ENCODE measurements at regions not wholly inside any gene's neighbourhood (a gene's known extent, or its start where the extent isn't known, plus 50 kb on each side); places are given as distances from the start of the nearest gene placed in this dataset.

- H3K27ac ChIP-seq, result peak overlapping the region in 5 of 8 donors; percentile 38 to 67 (median 46)
- intact Hi-C loops (cut with DNase I; ENCODE audit: low total_unique reads), result no loop called here
- H3K4me3 ChIP-seq, result no peak overlapping the region
- no peaks in the 10 kb centered on the region for H3K36me3 ChIP-seq
- peaks cover 0 to 16% (median 6%) of the 10 kb centered on the region in 8 donors for H3K9me3 ChIP-seq
- TF ChIP-seq POLR2AphosphoS5 (IDR thresholded peaks at IDR 0.05) (no peak), CTCF (IDR thresholded peaks at IDR 0.05 in 8 of 11, conservative IDR thresholded peaks at IDR 0.05 in 3 of 11) (no peak), POLR2A (IDR thresholded peaks at IDR 0.05) (no peak)
- 76 to 85% (median 82%) methylated on average over 5 of the region's 5 CpGs for WGBS, 5 donors
- no peaks in the 10 kb centered on the region for H3K27me3 ChIP-seq (replicated peaks in 1 of 7)
- DNase-seq, result no peak
- peaks cover 0 to 11% (median 0%) of the 10 kb centered on the region in 6 donors for H3K4me1 ChIP-seq
Measured at GRCh38 chr10:47207894-47208469, 92.0 kb upstream of the GDF10 start.

GRCh38 chr10:47209466-47209865 lies 90.5 kb upstream of the GDF10 start:
- Histone ChIP-seq H3K27ac (no peak overlapping the region), H3K4me3 (no peak overlapping the region), H3K4me1 (peaks cover 0 to 11% (median 0%) of the 10 kb centered on the region in 6 donors), H3K9me3 (peaks cover 0 to 11% (median 6%) of the 10 kb centered on the region in 8 donors), H3K27me3 (replicated peaks in 1 of 7) (no peaks in the 10 kb centered on the region), H3K36me3 (no peaks in the 10 kb centered on the region)
- intact Hi-C loops (cut with DNase I; ENCODE audit: low total_unique reads), result no loop called here
- DNase-seq, result no peak
- whole genome bisulfite sequencing, 5 donors, result 61 to 89% (median 81%) methylated on average over 1 of the region's 1 CpG
- TF ChIP-seq CTCF (IDR thresholded peaks at IDR 0.05 in 8 of 11, conservative IDR thresholded peaks at IDR 0.05 in 3 of 11) (no peak), POLR2AphosphoS5 (IDR thresholded peaks at IDR 0.05) (no peak), POLR2A (IDR thresholded peaks at IDR 0.05) (no peak)

DNA sequence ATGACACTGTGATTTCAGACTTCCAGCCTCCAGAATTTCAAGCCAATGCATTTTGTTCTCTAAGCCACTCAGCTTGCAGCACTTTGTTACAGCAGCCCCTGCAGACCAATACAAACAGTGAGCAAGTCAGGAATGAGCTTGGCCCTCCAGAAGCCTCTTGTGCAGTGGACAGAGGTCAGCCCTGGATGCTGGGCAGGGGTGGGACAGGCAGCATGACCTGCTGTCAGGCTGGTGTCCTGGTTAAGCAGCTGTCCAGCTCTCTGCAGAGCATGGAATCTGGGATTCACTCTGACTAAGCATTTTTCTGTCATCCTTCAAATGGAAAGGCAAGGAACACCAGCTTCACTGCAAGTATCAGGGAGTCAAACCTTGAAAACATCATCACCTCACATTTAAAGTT lies 85.5 kb upstream of the GDF10 start:
- no peaks in the 10 kb centered on the region for H3K36me3 ChIP-seq
- no peak for TF ChIP-seq POLR2A (IDR thresholded peaks at IDR 0.05)
- no peak for TF ChIP-seq CTCF (IDR thresholded peaks at IDR 0.05 in 8 of 11, conservative IDR thresholded peaks at IDR 0.05 in 3 of 11)
- TF ChIP-seq POLR2AphosphoS5 (IDR thresholded peaks at IDR 0.05), result no peak
- H3K27ac ChIP-seq, result no peak overlapping the region
- DNase-seq, result no peak
- H3K4me1 ChIP-seq, result no peaks in the 10 kb centered on the region
- intact Hi-C loops (cut with DNase I; ENCODE audit: low total_unique reads), result no loop called here
- no peaks in the 10 kb centered on the region for H3K27me3 ChIP-seq (replicated peaks in 1 of 7)
- H3K4me3 ChIP-seq, result no peak overlapping the region
- peaks cover 0 to 11% (median 6%) of the 10 kb centered on the region in 8 donors for H3K9me3 ChIP-seq

DNA sequence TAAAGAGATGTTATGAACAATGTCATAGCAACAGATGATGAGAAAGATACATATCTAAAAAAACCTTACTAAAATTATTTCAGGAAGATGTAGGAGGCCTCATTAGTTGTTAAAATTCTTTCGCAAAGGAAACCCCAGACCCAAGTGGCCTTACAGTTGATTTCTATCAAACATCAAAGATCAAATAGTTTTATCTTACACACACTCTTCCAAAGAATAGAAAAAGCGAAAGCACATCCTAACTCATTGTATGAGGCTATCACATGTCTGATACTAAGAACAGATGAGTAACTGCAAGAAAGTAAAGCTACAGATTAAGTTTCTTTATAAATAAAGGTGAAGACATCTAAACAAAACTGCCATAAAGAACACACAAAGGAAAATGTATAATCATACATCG lies 82.9 kb upstream of the GDF10 start:
- peaks cover 0 to 4% (median 0%) of the 10 kb centered on the region in 7 donors for H3K27me3 ChIP-seq (replicated peaks in 1 of 7)
- H3K4me1 ChIP-seq, result no peaks in the 10 kb centered on the region
- peaks cover 0 to 7% (median 3%) of the 10 kb centered on the region in 8 donors for H3K9me3 ChIP-seq
- H3K4me3 ChIP-seq, result no peak overlapping the region
- WGBS, 5 donors, result 53 to 76% (median 66%) methylated on average over 3 of the region's 3 CpGs
- H3K27ac ChIP-seq, result no peak overlapping the region
- intact Hi-C loops (cut with DNase I; ENCODE audit: low total_unique reads), result no loop called here
- TF ChIP-seq POLR2A (IDR thresholded peaks at IDR 0.05) (no peak), POLR2AphosphoS5 (IDR thresholded peaks at IDR 0.05) (no peak), CTCF (IDR thresholded peaks at IDR 0.05 in 8 of 11, conservative IDR thresholded peaks at IDR 0.05 in 3 of 11) (no peak)
- DNase-seq, result no peak
- no peaks in the 10 kb centered on the region for H3K36me3 ChIP-seq

Data from spleen (tissue), 11 donors.